NCI-H2196 treated with DMSO at 0.1 percent for 48 hours (cell line): ENCODE measurements at regions not wholly inside any gene's neighbourhood (a gene's known extent, or its start where the extent isn't known, plus 50 kb on each side); places are given as distances from the start of the nearest gene placed in this dataset.

Source experiments
- DNase-seq: peaks from one replicate; lab custom pipeline; 2025; ENCODE audit not compliant: unreplicated experiment; lab: John Stamatoyannopoulos, UW

DNA sequence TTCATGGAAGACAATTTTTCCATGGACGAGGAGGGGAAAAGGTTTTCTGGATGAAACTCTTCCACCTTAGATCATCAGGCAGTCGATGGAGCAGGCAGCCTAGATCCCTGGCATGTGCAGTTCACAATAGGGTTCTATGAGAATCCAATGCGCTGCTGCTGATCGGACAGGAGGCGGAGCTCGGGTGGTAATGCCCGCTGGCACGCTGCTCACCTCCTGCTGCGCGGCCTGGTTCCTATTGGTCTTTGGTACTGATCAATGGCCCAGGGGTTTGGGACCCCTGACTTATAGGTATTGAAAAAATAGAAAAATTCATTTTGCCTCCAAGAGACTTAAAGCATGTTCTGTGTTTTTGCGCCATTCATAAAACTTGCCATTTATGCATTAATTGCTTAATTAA, 793.9 kb upstream of the NR2F2 start:
- no peak for DNase-seq

GRCh38 chr15:95538693-95539092, 791.8 kb upstream of the NR2F2 start:
- DNase-seq: no peak

DNA sequence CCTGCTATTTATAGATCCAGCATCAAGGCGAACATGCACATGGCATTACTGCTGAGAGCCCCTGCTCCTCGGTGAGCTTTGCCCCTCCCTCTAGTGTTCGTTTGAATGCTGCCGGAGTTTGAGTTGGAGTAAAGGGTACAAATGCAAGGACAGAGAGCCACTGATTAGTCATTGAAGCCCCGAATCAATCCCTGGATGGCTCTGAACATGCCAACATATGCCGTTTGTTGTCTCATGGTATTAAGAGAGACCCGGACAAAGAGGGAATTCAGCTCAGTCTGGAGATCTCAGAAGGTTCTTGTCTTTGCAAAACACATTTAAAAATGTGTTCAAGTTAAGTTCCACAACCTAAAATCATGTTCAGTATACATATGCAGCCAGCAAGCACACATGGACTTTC, 789.2 kb upstream of the NR2F2 start:
- DNase-seq: no peak

DNA sequence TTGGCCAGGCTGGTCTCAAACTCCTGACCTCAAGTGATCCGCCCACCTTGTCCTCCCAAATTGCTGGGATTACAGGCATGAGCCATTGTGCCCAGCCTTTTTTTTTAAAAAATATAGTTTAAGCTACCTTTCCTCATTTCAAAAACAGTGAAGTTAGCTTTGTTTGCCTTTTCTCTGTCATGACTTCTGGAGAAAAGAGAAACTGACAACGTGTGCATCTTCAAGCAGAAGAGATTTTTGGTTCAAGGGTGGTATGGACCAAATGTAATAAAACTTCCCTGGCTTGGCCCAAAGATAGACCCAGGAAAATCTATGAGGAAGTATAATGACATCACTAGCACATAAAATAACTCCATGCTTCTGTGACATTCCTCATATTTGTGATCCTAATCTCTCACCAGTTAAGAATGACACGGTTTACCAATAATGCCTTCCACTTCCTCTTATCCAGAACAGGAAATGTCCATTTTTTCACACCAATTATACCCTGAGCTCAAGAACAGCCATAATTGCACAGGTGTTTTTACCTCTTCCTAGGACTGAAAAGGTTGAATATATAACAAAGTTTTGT, 781.2 kb upstream of the NR2F2 start:
- DNase-seq: no peak

- DNase-seq: no peak
Observed at GRCh38 chr15:95550702-95551101, 779.8 kb upstream of the NR2F2 start.

DNA sequence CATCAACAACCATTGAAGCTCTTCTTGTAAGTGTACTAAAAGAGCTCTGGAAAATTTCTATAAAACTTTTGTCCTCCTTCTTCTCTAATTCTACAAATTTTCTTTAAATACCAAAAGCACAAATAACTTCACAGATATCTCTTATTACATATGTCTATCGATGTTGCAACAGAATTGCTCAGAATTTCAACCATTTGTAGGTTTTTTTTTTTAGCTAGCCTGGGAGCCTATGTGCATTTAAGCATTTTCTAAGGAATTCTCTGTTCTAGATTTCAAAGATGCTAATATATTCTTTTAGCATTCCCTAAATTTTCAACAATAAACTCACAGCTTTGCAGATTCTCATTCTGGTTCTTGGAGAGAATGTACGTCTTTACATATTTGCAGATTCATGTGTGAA, 774.3 kb upstream of the NR2F2 start:
- DNase-seq: no peak

GRCh38 chr15:95556866-95557225, 773.7 kb upstream of the NR2F2 start:
- no peak for DNase-seq

- DNase-seq: no peak
Observed at GRCh38 chr15:95557226-95558046, 773.1 kb upstream of the NR2F2 start.

- no peak for DNase-seq
Observed at GRCh38 chr15:95558131-95558530, 772.4 kb upstream of the NR2F2 start.

GRCh38 chr15:95558916-95559315, 771.6 kb upstream of the NR2F2 start:
- DNase-seq: no peak

DNA sequence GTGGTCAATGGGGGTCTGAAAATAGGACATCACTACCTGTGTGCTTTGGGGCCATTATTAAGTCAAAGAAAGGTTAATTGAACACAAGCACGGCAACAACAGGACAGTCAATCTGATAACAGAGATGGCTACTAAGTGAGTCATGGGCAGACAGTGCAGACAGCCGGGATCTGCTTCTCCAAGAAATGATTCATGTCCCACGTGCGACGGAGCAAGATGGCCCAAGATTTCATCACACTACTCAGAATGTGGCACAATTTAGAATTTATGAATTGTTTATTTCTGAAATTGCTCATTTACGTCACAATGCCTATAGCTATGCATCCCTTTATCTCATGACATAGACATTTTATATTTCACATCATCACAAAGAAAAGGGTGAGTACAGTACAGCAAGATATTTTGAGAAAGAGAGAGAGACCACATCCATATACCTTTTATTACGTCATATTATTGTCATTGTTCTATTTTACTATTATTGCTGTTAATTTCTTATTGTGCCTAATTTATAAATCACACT, 770.6 kb upstream of the NR2F2 start:
- DNase-seq: no peak

- no peak for DNase-seq
Observed at GRCh38 chr15:95561463-95561862, 769.0 kb upstream of the NR2F2 start.

DNA sequence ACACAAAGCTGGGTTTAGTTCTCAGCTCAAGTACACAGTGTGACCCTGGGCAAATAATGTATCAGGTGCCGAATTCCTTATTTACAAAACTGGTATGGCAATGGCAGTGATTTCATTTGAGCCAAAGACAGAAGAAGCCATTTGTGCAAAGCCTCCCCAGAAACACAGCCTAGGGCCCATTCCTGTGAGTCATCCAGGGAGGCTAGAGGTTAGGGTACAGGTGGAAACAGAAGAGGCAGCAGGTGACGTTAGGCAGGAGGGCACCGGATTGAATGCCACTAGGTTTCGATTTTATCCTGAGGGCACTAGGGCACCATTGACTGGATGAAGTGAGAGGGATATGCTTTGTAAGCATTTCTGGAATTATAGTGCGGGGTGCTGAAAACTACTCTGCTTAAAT, 766.9 kb upstream of the NR2F2 start:
- no peak for DNase-seq

GRCh38 chr15:95565016-95565600, 765.4 kb upstream of the NR2F2 start:
- DNase-seq: no peak

DNA sequence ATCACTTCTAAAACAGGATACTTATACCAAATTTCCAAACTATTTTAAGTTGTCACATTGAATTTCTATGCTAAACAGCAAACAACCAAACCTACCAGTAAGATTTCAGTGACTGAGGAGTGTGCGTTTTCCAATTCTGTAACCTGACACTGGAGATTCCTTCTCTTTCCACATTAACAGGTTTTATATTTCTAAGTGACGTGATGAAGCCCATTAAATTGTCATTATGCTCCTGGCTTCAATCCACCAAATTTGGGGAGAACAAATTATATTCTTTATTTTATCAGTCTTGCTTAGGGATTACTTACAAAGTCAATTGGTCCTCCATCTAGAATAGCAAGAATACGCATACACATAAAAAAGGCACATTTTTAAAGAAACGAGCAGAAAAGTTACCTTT, 764.8 kb upstream of the NR2F2 start:
- no peak for DNase-seq

- no peak for DNase-seq
Observed at GRCh38 chr15:95567686-95568085, 762.8 kb upstream of the NR2F2 start.

DNA sequence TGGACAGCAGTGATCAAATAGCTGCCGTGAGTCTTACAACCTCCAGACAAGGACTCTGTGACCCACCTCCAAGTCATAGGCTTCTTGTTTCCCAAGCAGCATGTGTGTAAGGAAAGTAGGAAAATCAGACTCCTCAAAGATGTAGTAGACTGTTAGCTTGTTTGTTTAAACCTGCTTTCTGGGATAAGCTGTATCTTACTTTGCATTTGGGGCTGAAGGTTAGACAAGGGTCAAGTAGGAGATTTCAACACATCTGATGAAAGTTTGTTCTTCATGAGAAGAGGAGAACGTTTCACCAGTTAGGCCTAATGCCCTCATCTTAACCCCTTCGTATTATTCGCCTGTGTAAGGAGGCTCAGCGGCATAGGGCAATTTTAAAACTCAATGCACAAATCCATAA, 756.4 kb upstream of the NR2F2 start:
- no peak for DNase-seq

GRCh38 chr15:95577927-95578326, 752.6 kb upstream of the NR2F2 start:
- DNase-seq: no peak

DNA sequence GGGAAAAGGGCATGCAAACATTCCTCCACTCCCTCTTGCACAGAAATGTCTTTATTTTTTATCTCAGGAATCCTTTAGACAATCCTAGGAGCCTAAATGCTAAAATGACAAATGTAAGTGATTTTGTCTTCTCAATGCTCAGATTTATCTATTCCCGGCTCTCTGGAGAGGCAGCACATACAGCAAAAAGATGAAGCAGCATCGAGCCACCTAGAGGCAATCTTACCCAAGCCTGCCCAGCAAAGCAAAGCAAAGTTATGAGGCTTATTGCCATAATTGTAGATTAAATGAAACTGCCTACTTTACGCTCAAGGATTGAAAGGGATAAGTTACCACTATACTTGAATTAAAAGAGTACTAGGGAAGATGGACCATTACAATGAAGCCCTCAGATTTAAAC, 750.4 kb upstream of the NR2F2 start:
- no peak for DNase-seq

GRCh38 chr15:95581595-95581994, 748.9 kb upstream of the NR2F2 start:
- DNase-seq: no peak

DNA sequence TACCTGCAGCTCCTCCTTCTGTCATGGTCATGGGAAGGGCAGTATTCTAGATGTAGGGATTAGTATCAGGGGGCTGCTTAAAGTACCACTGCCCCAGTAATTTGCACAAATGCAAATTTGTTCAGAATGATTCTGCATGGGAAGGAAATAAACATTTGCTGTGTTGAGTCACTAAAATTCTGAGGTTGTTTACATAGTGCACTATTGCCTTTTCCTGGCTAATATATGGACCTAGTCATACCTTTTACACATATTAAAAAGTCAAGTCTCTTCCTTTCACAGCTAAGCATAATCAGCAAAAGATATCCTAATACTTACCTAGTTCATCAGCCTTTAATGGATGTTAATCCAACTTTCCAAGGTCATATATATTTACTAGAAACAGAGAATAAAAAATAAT, 746.4 kb upstream of the NR2F2 start:
- DNase-seq: no peak

GRCh38 chr15:95588056-95588455, 742.4 kb upstream of the NR2F2 start:
- no peak for DNase-seq
